Endodermal cell (in vitro differentiated cells): ENCODE measurements at regions not wholly inside any gene's neighbourhood (a gene's known extent, or its start where the extent isn't known, plus 50 kb on each side); places are given as distances from the start of the nearest gene placed in this dataset.

ENCODE experiments used
- DNase-seq: peaks from one replicate; pipeline ENCODE4 v3.0.0-alpha.2; 2017
- H3K27ac ChIP-seq: 2 replicates; pipeline ENCODE4 v1.5.1; 2013; ENCODE audit warnings: mild to moderate bottlenecking, low read depth, low read length, moderate library complexity
- H3K27me3 ChIP-seq: 2 replicates; pipeline ENCODE4 v1.6.1; 2013; ENCODE audit warnings: mild to moderate bottlenecking, low read length, moderate library complexity; ENCODE audit not compliant: insufficient read depth, control insufficient read depth, poor library complexity, severe bottlenecking
- H3K36me3 ChIP-seq: 2 replicates; pipeline ENCODE4 v1.7.0; 2013; ENCODE audit warnings: mild to moderate bottlenecking, low read length, moderate library complexity; ENCODE audit not compliant: control insufficient read depth, insufficient read depth
- H3K4me1 ChIP-seq: one replicate; pipeline ENCODE4 v1.7.0; 2013; ENCODE audit warnings: low read length; ENCODE audit not compliant: control insufficient read depth, insufficient read depth
- H3K4me3 ChIP-seq: 2 replicates; pipeline ENCODE4 v1.5.1; 2013; ENCODE audit warnings: mild to moderate bottlenecking, low read length, moderate library complexity
- H3K9ac ChIP-seq: 2 replicates; pipeline ENCODE4 v1.6.1; 2013; ENCODE audit warnings: mild to moderate bottlenecking, low read length, moderate library complexity; ENCODE audit not compliant: poor library complexity, severe bottlenecking; ENCODE audit errors: extremely low read depth
- H3K9me3 ChIP-seq: 2 replicates; pipeline ENCODE4 v1.6.1; 2013; ENCODE audit warnings: mild to moderate bottlenecking, low read length, moderate library complexity; ENCODE audit not compliant: control insufficient read depth
- H3K27ac Mint-ChIP-seq: 2 replicates; pipeline ENCODE4 v1.8.0; 2020; ENCODE audit warnings: mixed read lengths
- H3K27me3 Mint-ChIP-seq: 2 replicates; pipeline ENCODE4 v1.8.0; 2021; ENCODE audit warnings: mild to moderate bottlenecking, mixed read lengths; ENCODE audit not compliant: insufficient read depth
- H3K36me3 Mint-ChIP-seq: 2 replicates; pipeline ENCODE4 v1.8.0; 2020; ENCODE audit warnings: low read depth, mixed read lengths
- H3K4me1 Mint-ChIP-seq: 2 replicates; pipeline ENCODE4 v1.8.0; 2020; ENCODE audit warnings: mixed read lengths
- H3K4me3 Mint-ChIP-seq: 2 replicates; pipeline ENCODE4 v1.8.0; 2020; ENCODE audit warnings: mild to moderate bottlenecking, moderate library complexity, mixed read lengths
- H3K9me3 Mint-ChIP-seq: 2 replicates; pipeline ENCODE4 v1.8.0; 2020; ENCODE audit warnings: mild to moderate bottlenecking, mixed read lengths
- CTCF ChIP-seq: fragments of 200-600 bp; sonication (generic); conservative IDR thresholded peaks from 2 replicates; pipeline ENCODE4 v1.5.0; 2021; ENCODE audit warnings: antibody characterized with exemption, mild to moderate bottlenecking
- WGBS, 2 experiments: methylation state at CpG; one replicate each; pipeline versions ENCODE4 v1.1.5 to v1.1.7; 2013; ENCODE audit warnings: missing lambda C conversion rate in 2 of 2, mixed read lengths in 1 of 2; ENCODE audit not compliant: insufficient coverage in 1 of 2, insufficient read length in 1 of 2; 5-methylcytosine and 5-hydroxymethylcytosine counted together

- Mint-ChIP-seq H3K36me3 (no peaks in the 10 kb centered on the region), H3K27me3 (peaks cover 6% of the 10 kb centered on the region), H3K9me3 (no peaks in the 10 kb centered on the region), H3K27ac (no peak overlapping the region), H3K4me3 (no peak overlapping the region), H3K4me1 (peaks cover 3% of the 10 kb centered on the region)
- H3K36me3 ChIP-seq: no peaks in the 10 kb centered on the region
- no peak overlapping the region for H3K4me3 ChIP-seq
- no peaks in the 10 kb centered on the region for H3K27me3 ChIP-seq
- H3K4me1 ChIP-seq: no peaks in the 10 kb centered on the region
- WGBS, 2 experiments: 86 to 95% methylated on average over 1 to 4 of the region's 4 CpGs
- no peak overlapping the region for H3K27ac ChIP-seq
- no peak for TF ChIP-seq CTCF
- H3K9me3 ChIP-seq: no peaks in the 10 kb centered on the region
- no peak for DNase-seq
- no peak overlapping the region for H3K9ac ChIP-seq
Observed at GRCh38 chr15:95990833-95991232, 339.7 kb upstream of the NR2F2 start.

GRCh38 chr15:95994418-95994817 is 336.1 kb upstream of the NR2F2 start:
- Mint-ChIP-seq H3K4me1 (no peaks in the 10 kb centered on the region), H3K27ac (no peak overlapping the region), H3K27me3 (peaks cover 2% of the 10 kb centered on the region), H3K9me3 (no peaks in the 10 kb centered on the region), H3K4me3 (no peak overlapping the region), H3K36me3 (no peaks in the 10 kb centered on the region)
- no peak for DNase-seq
- whole genome bisulfite sequencing, 2 experiments: 73 to 85% methylated on average over 2 to 4 of the region's 4 CpGs
- Histone ChIP-seq H3K9ac (no peak overlapping the region), H3K27me3 (no peaks in the 10 kb centered on the region), H3K4me3 (no peak overlapping the region), H3K4me1 (no peaks in the 10 kb centered on the region), H3K27ac (no peak overlapping the region), H3K9me3 (no peaks in the 10 kb centered on the region), H3K36me3 (no peaks in the 10 kb centered on the region)
- no peak for TF ChIP-seq CTCF

GRCh38 chr15:95995375-95996168 is 334.9 kb upstream of the NR2F2 start:
- H3K36me3 ChIP-seq: no peaks in the 10 kb centered on the region
- no peaks in the 10 kb centered on the region for H3K36me3 Mint-ChIP-seq
- H3K9ac ChIP-seq: no peak overlapping the region
- no peak overlapping the region for H3K4me3 Mint-ChIP-seq
- no peak for TF ChIP-seq CTCF
- no peaks in the 10 kb centered on the region for H3K4me1 ChIP-seq
- H3K4me3 ChIP-seq: no peak overlapping the region
- H3K27ac ChIP-seq: no peak overlapping the region
- no peaks in the 10 kb centered on the region for H3K9me3 ChIP-seq
- no peaks in the 10 kb centered on the region for H3K27me3 ChIP-seq
- H3K4me1 Mint-ChIP-seq: no peaks in the 10 kb centered on the region
- no peak for DNase-seq
- 95% methylated on average over 4 of the region's 5 CpGs for WGBS, 2 experiments
- no peak overlapping the region for H3K27ac Mint-ChIP-seq
- H3K9me3 Mint-ChIP-seq: no peaks in the 10 kb centered on the region
- peaks cover 2% of the 10 kb centered on the region for H3K27me3 Mint-ChIP-seq
